Peyer's patch (tissue), 4 donors: ENCODE measurements at regions not wholly inside any gene's neighbourhood (a gene's known extent, or its start where the extent isn't known, plus 50 kb on each side); places are given as distances from the start of the nearest gene placed in this dataset.

Experiments used
- POLR2A ChIP-seq, 2 donors: fragments of 450-650 bp; IDR thresholded peaks; one replicate each; pipeline ENCODE4 v1.5.1; 2017; ENCODE audit warnings: antibody characterized with exemption in 2 of 2, mild to moderate bottlenecking in 2 of 2, moderate library complexity in 2 of 2
- TF ChIP-seq, protein P1 (sequence below), 6 experiments: fragments of 450-650 bp in 4 of 6; fragments of 200-600 bp in 2 of 6; sonication (generic) in 1 of 6; IDR thresholded peaks; one replicate each; pipeline ENCODE4 v1.5.1; 2017 to 2019; ENCODE audit warnings: antibody characterized with exemption in 6 of 6, mild to moderate bottlenecking in 3 of 6, moderate library complexity in 1 of 6

- TF ChIP-seq, protein P1, sequence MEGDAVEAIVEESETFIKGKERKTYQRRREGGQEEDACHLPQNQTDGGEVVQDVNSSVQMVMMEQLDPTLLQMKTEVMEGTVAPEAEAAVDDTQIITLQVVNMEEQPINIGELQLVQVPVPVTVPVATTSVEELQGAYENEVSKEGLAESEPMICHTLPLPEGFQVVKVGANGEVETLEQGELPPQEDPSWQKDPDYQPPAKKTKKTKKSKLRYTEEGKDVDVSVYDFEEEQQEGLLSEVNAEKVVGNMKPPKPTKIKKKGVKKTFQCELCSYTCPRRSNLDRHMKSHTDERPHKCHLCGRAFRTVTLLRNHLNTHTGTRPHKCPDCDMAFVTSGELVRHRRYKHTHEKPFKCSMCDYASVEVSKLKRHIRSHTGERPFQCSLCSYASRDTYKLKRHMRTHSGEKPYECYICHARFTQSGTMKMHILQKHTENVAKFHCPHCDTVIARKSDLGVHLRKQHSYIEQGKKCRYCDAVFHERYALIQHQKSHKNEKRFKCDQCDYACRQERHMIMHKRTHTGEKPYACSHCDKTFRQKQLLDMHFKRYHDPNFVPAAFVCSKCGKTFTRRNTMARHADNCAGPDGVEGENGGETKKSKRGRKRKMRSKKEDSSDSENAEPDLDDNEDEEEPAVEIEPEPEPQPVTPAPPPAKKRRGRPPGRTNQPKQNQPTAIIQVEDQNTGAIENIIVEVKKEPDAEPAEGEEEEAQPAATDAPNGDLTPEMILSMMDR (IDR thresholded peaks at IDR 0.05), result no peak
- TF ChIP-seq POLR2A (IDR thresholded peaks at IDR 0.05), result no peak
These were observed 73.9 kb upstream of the RBM24 start for GRCh38 chr6:17207281-17207680.
